NCI-H187 (cell line): ENCODE measurements at regions not wholly inside any gene's neighbourhood (a gene's known extent, or its start where the extent isn't known, plus 50 kb on each side); places are given as distances from the start of the nearest gene placed in this dataset.
"Not testable (repeated sequence)": the region's sequence is repeated elsewhere in the genome, so short reads cannot be mapped to it uniquely, and the experiment has no call there.

Source experiments
- DNase-seq, 2 experiments: peaks; one replicate each; lab custom pipeline; 2025; lab: John Stamatoyannopoulos, UW

- DNase-seq, result not testable (repeated sequence)
These were observed 975.7 kb downstream of the TBC1D32 start for GRCh38 chr6:120358535-120358934.

GRCh38 chr6:120357447-120357846 lies 976.8 kb downstream of the TBC1D32 start:
- no peak for DNase-seq

GRCh38 chr6:120355822-120356221 lies 978.5 kb downstream of the TBC1D32 start:
- no peak for DNase-seq

- no peak for DNase-seq
These were observed 979.7 kb downstream of the TBC1D32 start for GRCh38 chr6:120354452-120355098.

DNA sequence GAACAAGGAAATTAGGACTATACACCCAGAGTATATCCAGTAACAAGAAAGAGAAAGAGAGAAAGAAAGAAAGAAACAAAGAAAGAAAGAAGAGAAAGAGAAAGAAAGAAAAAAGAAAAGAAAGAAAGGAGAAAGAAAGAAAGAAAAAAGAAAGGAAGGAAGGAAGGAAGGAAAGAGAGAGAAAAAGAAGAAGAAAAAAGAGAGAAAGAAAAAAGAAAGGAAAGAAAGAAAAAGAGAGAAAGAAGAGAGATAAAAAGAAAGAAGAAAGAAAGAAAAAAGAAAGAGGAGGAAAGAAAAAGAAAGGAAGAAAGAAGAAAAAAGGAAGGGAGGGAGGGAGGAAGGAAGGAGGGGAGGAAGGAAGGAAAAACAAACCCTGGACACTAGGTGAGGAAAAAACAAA lies 981.8 kb downstream of the TBC1D32 start:
- no peak for DNase-seq

GRCh38 chr6:120348926-120349325 lies 985.4 kb downstream of the TBC1D32 start:
- DNase-seq, result no peak

- no peak for DNase-seq
These were observed 979.0 kb upstream of the MAN1A1 start for GRCh38 chr6:120328521-120328920.

DNA sequence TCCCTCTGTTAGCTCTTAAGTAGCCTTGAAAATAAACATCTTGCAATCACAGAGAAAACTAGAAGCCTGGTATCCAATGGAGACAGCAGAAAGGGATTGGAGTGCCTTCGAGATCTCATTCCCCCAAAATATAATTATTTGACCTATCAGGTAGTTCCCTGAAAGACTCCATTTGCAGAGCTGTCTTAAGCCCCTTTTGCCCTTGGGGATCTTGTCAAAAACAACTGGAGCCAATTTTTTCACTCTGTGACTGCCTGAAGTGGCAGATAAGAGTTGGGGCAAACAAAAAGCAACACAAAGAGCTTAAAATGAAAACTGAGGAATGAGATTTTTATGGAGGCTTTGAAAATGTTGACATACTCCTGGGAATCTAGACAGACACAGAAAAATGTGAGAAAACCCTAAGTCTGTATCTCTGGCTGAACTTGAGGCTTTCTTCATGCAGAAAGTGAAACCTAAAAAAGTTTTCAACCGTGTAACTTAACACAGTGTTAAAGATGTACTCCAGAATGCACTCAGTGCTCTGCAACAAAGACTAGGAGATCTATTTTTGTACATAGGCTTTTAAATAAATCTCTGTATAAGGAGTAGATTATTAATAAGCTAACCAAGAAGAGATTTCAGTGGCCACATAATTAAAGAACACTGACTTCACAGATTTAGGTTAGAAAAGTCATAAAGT lies 971.1 kb upstream of the MAN1A1 start:
- DNase-seq, result no peak

- DNase-seq, result no peak
These were observed 954.7 kb upstream of the MAN1A1 start for GRCh38 chr6:120304223-120304622.

DNA sequence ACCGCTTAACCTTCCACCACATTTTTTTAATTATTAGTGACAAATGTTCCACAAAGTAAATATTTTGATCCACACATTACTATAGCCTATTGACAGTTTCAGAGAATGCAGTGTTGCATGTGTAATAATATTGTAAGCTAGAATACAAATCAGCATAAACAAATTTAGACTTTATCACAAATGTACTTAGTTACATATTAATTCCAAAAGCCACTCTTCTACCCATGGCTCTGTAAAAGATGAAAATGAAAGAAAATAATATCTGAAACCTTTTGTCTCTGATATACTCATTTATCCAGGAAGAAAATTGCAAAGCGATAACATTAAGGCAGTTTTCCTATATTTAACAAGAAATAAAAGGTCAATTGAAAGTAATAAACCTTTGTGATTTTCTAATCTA lies 954.0 kb upstream of the MAN1A1 start:
- no peak for DNase-seq

GRCh38 chr6:120302041-120302440 lies 952.5 kb upstream of the MAN1A1 start:
- DNase-seq, result no peak

DNA sequence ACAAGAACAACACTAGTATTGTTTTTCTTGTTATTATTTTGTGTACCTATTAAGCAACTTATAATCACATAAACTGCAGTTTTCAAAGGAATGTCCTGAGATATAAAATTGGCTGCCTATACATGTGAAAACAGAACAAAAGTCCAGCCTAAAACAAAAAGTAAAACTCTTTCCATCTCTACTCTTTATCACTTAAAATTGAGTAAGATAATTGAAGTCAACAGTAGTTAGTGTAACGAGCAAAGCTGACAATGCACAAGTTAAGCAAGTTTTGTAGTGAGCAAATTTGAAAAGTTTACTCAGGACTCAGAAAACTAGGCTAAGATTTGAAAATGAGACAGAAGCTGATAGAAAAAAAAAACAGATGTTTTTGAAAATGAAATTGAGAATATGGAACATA lies 941.4 kb upstream of the MAN1A1 start:
- no peak for DNase-seq

- no peak for DNase-seq
These were observed 932.4 kb upstream of the MAN1A1 start for GRCh38 chr6:120282005-120282404.

- DNase-seq, result no peak
These were observed 930.1 kb upstream of the MAN1A1 start for GRCh38 chr6:120279466-120280167.

DNA sequence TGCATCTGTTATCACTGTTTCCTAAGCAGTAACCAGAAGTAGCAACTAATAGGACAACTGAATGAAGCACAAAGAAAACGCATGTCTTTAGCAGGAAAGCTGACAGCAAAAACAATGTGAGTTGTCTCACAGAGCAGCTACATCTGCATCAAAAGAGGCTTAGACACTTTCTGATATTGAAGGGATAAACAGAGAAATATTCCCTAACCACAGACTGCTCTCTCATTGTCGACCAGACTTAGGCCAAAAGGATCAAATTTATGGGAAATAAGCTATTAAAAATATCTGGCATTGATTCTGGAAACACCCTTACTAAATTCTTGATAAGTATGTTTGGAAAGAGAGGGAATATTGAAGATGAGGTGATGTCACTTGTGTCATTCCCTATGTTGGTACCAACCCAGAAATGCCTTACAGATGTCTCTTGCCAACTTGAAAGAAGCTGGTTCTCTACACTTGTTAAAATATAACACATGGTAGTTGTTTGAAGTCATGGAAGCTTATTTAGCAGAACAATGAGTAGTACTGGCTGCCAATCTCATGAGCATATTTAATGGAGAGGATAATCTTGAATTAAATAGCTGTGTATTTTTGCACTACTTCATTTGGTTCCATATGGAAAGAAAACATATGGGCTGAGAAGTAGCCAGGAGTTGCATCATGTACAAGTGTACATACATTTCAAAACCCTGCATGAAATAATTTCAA lies 929.3 kb upstream of the MAN1A1 start:
- DNase-seq, result no peak

GRCh38 chr6:120274547-120274946 lies 925.0 kb upstream of the MAN1A1 start:
- DNase-seq, result no peak

DNA sequence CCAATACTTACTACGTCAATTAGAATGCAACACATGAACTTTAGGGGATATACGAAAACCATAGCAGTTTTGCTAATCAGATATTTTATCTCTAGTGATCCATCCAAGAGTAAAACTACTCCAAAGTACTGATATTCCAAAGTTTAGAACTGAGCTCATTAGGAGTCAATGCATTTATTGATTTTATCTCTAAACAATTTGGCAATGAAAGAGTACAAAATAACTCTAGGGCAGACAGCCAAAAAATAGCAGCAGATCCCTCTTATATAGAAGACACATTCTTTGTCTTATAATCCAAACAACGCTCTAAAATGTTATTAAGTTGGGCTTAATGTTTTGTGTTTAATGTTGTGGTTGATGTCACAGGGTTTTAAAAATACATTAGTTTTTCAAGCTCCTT lies 923.9 kb upstream of the MAN1A1 start:
- no peak for DNase-seq

GRCh38 chr6:120272038-120272437 lies 922.5 kb upstream of the MAN1A1 start:
- DNase-seq, result no peak

GRCh38 chr6:120268256-120268655 lies 918.7 kb upstream of the MAN1A1 start:
- DNase-seq, result not testable (repeated sequence)

GRCh38 chr6:120262354-120262753 lies 912.8 kb upstream of the MAN1A1 start:
- no peak for DNase-seq

- no peak for DNase-seq
These were observed 911.1 kb upstream of the MAN1A1 start for GRCh38 chr6:120260636-120261035.

- DNase-seq, result no peak
These were observed 905.1 kb upstream of the MAN1A1 start for GRCh38 chr6:120254651-120255050.

DNA sequence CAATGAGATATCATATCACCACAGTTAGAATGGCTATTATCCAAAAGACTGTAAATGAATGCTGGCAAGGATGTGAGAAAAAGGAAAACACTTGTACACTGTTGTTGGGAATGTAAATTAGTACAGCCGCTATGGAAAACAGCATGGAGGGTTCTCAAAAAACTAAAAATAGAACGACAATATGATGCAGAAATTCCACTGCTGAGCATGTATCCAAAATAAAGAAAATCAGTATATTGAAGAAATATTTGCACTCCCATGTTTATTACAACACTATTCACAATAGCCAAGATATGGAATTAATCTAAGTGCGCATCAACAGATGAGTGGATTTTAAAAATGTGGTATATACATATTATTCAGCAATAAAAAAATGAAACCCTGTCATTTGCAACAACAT lies 898.9 kb upstream of the MAN1A1 start:
- DNase-seq, result no peak
